ENCODE measurements at regions not wholly inside any gene's neighbourhood (a gene's known extent, or its start where the extent isn't known, plus 50 kb on each side); places are given as distances from the start of the nearest gene placed in this dataset.

DNA sequence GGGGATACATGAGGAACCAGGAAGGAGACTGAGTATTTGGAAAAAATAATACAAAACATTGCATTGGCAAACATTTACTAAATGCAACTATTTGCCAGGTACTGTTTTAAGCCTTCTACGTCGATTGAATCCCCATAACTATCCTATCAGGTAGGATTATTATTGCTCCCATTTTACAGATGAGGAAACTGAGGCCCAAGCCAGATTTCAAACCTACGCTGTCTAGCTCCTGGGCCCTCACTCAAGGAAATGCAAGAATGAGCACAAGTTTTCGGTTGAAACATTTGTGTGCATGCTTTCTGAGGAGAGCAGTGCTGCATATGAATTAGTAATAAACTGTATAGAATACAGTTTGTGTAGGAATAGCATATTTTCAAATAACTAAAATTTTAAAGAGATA lies 206.7 kb downstream of the CEP135 start:
- Histone ChIP-seq H3K23me2 (ENCODE audit: insufficient read length, low read depth, low read length, poor library complexity, severe bottlenecking) (no peaks in the 10 kb centered on the region), H4K5ac (ENCODE audit: insufficient read length, low read depth, low read length) (no peak overlapping the region), H2BK20ac (ENCODE audit: low read depth, low read length, poor library complexity, severe bottlenecking) (no peak overlapping the region), H3K79me2 (ENCODE audit: insufficient read depth, low read length) (no peaks in the 10 kb centered on the region), H3K27me3 (ENCODE audit: insufficient read depth, low read length) (no peaks in the 10 kb centered on the region), H3K56ac (ENCODE audit: insufficient read length, low read depth, low read length) (no peak overlapping the region), H3K4me1 (ENCODE audit: insufficient read depth, low read length) (no peaks in the 10 kb centered on the region), H4K91ac (ENCODE audit: insufficient read length, low read depth, low read length) (no peak overlapping the region), H3K9me3 (ENCODE audit: control insufficient read depth, low read depth, low read length) (no peaks in the 10 kb centered on the region), H2AK5ac (ENCODE audit: insufficient read length, low read length) (no peak overlapping the region), H2AFZ (ENCODE audit: low read length) (no peak overlapping the region), H3K4ac (ENCODE audit: low read depth, low read length) (no peak overlapping the region), H3K23ac (ENCODE audit: insufficient read length, low read depth, low read length) (no peak overlapping the region), H3K18ac (ENCODE audit: insufficient read length, low read depth, low read length) (no peak overlapping the region), H3T11ph (ENCODE audit: low read length) (no peak overlapping the region), H3K14ac (ENCODE audit: insufficient read depth, low read length) (no peak overlapping the region), H3K9ac (ENCODE audit: extremely low read depth, insufficient read length, low read length) (no peak overlapping the region), H3K27ac (ENCODE audit: insufficient read length, low read depth, low read length) (no peak overlapping the region), H2BK5ac (ENCODE audit: insufficient read length, low read length) (no peak overlapping the region), H4K8ac (replicated peaks; ENCODE audit: insufficient read length, low read depth, low read length) (no peak overlapping the region), H3K4me2 (ENCODE audit: insufficient read depth, insufficient read length, low read length) (no peak overlapping the region), H2BK15ac (ENCODE audit: low read depth, low read length) (no peak overlapping the region), H2BK120ac (ENCODE audit: low read depth, low read length, poor library complexity, severe bottlenecking) (no peak overlapping the region), H3K79me1 (ENCODE audit: insufficient read depth, low read depth, low read length, poor library complexity, severe bottlenecking) (no peaks in the 10 kb centered on the region), H2BK12ac (ENCODE audit: insufficient read length, low read depth, low read length) (no peak overlapping the region), H4K20me1 (ENCODE audit: control insufficient read depth, insufficient read depth, insufficient read length) (no peaks in the 10 kb centered on the region)
- TF ChIP-seq, protein P1, sequence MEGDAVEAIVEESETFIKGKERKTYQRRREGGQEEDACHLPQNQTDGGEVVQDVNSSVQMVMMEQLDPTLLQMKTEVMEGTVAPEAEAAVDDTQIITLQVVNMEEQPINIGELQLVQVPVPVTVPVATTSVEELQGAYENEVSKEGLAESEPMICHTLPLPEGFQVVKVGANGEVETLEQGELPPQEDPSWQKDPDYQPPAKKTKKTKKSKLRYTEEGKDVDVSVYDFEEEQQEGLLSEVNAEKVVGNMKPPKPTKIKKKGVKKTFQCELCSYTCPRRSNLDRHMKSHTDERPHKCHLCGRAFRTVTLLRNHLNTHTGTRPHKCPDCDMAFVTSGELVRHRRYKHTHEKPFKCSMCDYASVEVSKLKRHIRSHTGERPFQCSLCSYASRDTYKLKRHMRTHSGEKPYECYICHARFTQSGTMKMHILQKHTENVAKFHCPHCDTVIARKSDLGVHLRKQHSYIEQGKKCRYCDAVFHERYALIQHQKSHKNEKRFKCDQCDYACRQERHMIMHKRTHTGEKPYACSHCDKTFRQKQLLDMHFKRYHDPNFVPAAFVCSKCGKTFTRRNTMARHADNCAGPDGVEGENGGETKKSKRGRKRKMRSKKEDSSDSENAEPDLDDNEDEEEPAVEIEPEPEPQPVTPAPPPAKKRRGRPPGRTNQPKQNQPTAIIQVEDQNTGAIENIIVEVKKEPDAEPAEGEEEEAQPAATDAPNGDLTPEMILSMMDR (conservative IDR thresholded peaks at IDR 0.05): no peak
- Mint-ChIP-seq H3K27me3 (ENCODE audit: low read depth) (no peaks in the 10 kb centered on the region), H3K9me3 (no peaks in the 10 kb centered on the region), H3K4me1 (peaks cover 0 to 9% of the 10 kb centered on the region in 2 experiments; a peak in 3 of 4 replicates), H3K36me3 (ENCODE audit: insufficient read depth in 1 of 3, low read depth in 3 of 3) (no peaks in the 10 kb centered on the region), H3K4me3 (no peak overlapping the region), H3K27ac (no peak overlapping the region)
- no CpG with 5 or more reads among the region's 4 CpGs for WGBS (ENCODE audit: extremely low coverage, insufficient read length, low lambda C conversion rate)
- DNase-seq: no peak

Measured in H9 (cell line).